GM23338 (cell line): ENCODE measurements at regions not wholly inside any gene's neighbourhood (a gene's known extent, or its start where the extent isn't known, plus 50 kb on each side); places are given as distances from the start of the nearest gene placed in this dataset.

Experiments used
- EZH2 ChIP-seq: fragments of 200-600 bp; sonication (generic); IDR thresholded peaks from one replicate; pipeline ENCODE4 v1.8.0; 2017; ENCODE audit warnings: antibody characterized with exemption, mild to moderate bottlenecking, low read depth; ENCODE audit not compliant: unreplicated experiment
- EZH2phosphoT487 ChIP-seq: fragments of 200-600 bp; sonication (generic); IDR thresholded peaks from one replicate; pipeline ENCODE4 v1.8.1; 2018; ENCODE audit warnings: antibody characterized with exemption; ENCODE audit not compliant: unreplicated experiment
- NANOG ChIP-seq: IDR thresholded peaks from 2 replicates; pipeline ENCODE4 v1.6.1; 2016; ENCODE audit warnings: antibody characterized with exemption, borderline replicate concordance
- POLR2AphosphoS5 ChIP-seq: IDR thresholded peaks from 2 replicates; pipeline ENCODE4 v1.6.1; 2016; ENCODE audit warnings: antibody characterized with exemption, low read depth
- STAT1 ChIP-seq: IDR thresholded peaks from one replicate; pipeline ENCODE4 v1.6.1; 2016; ENCODE audit warnings: antibody characterized with exemption; ENCODE audit not compliant: unreplicated experiment
- TF ChIP-seq, protein P1 (sequence below): IDR thresholded peaks from one replicate; pipeline ENCODE4 v1.6.1; 2018; ENCODE audit warnings: antibody characterized with exemption; ENCODE audit not compliant: unreplicated experiment
- TF ChIP-seq, protein P2 (sequence below), 2 experiments: fragments of 200-600 bp in 1 of 2; sonication (generic) in 1 of 2; conservative IDR thresholded peaks; 2 replicates each; pipeline versions ENCODE4 v1.5.1 to v1.6.1; 2016 to 2017; ENCODE audit warnings: antibody characterized with exemption in 2 of 2, low read depth in 2 of 2, mild to moderate bottlenecking in 2 of 2, moderate library complexity in 1 of 2

DNA sequence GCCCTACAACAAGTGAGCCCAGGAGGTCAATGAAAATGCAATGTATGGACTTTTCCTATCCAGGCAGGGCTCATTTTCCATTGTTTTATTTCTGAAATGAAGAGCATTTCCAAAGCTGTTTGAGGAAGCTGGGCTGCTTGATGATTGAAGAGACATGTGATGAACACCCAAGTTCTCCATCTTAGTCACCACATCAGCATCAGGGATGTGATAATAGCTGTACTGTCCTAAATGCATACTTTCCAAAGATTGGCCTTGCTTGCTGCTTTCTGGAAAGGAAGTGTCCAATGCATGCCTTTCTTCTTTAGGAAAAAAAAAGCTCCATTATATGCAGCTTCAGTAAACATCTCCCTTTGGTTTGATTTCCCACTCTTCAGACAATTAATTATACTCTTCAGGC lies 425.9 kb upstream of the RUNX1 start:
- TF ChIP-seq, protein P1, sequence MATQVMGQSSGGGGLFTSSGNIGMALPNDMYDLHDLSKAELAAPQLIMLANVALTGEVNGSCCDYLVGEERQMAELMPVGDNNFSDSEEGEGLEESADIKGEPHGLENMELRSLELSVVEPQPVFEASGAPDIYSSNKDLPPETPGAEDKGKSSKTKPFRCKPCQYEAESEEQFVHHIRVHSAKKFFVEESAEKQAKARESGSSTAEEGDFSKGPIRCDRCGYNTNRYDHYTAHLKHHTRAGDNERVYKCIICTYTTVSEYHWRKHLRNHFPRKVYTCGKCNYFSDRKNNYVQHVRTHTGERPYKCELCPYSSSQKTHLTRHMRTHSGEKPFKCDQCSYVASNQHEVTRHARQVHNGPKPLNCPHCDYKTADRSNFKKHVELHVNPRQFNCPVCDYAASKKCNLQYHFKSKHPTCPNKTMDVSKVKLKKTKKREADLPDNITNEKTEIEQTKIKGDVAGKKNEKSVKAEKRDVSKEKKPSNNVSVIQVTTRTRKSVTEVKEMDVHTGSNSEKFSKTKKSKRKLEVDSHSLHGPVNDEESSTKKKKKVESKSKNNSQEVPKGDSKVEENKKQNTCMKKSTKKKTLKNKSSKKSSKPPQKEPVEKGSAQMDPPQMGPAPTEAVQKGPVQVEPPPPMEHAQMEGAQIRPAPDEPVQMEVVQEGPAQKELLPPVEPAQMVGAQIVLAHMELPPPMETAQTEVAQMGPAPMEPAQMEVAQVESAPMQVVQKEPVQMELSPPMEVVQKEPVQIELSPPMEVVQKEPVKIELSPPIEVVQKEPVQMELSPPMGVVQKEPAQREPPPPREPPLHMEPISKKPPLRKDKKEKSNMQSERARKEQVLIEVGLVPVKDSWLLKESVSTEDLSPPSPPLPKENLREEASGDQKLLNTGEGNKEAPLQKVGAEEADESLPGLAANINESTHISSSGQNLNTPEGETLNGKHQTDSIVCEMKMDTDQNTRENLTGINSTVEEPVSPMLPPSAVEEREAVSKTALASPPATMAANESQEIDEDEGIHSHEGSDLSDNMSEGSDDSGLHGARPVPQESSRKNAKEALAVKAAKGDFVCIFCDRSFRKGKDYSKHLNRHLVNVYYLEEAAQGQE = no peak
- TF ChIP-seq, protein P2, sequence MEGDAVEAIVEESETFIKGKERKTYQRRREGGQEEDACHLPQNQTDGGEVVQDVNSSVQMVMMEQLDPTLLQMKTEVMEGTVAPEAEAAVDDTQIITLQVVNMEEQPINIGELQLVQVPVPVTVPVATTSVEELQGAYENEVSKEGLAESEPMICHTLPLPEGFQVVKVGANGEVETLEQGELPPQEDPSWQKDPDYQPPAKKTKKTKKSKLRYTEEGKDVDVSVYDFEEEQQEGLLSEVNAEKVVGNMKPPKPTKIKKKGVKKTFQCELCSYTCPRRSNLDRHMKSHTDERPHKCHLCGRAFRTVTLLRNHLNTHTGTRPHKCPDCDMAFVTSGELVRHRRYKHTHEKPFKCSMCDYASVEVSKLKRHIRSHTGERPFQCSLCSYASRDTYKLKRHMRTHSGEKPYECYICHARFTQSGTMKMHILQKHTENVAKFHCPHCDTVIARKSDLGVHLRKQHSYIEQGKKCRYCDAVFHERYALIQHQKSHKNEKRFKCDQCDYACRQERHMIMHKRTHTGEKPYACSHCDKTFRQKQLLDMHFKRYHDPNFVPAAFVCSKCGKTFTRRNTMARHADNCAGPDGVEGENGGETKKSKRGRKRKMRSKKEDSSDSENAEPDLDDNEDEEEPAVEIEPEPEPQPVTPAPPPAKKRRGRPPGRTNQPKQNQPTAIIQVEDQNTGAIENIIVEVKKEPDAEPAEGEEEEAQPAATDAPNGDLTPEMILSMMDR (conservative IDR thresholded peaks at IDR 0.05; ENCODE audit: low read depth in 2 of 2) = no peak
- TF ChIP-seq EZH2 (no peak), STAT1 (no peak), POLR2AphosphoS5 (no peak), EZH2phosphoT487 (no peak), NANOG (no peak)
